BJ (cell line): ENCODE measurements at regions not wholly inside any gene's neighbourhood (a gene's known extent, or its start where the extent isn't known, plus 50 kb on each side); places are given as distances from the start of the nearest gene placed in this dataset.

Experiments
- CTCF ChIA-PET: fragments of 350-600 bp; formaldehyde crosslinking; extraction: SDS; loops from one replicate; lab custom pipeline; 2021; ENCODE audit warnings: antibody characterized with exemption, inconsistent platforms; lab: Yijun Ruan, JAX
- POLR2A ChIA-PET: fragments of 300-600 bp; sonication (Branson Sonifier 250); formaldehyde crosslinking; extraction: SDS; loops from one replicate; lab custom pipeline; 2021; ENCODE audit warnings: antibody characterized with exemption; lab: Charles Lee
- DNase-seq: peaks from one replicate; pipeline ENCODE4 v3.0.0-alpha.2; 2011; ENCODE audit warnings: low read depth
- H3K27me3 ChIP-seq: 2 replicates; pipeline ENCODE4 v1.6.0; 2011; ENCODE audit warnings: low read length; ENCODE audit not compliant: control insufficient read depth, insufficient read depth
- H3K36me3 ChIP-seq: 2 replicates; pipeline ENCODE4 v1.5.1; 2011; ENCODE audit warnings: low read length; ENCODE audit not compliant: control insufficient read depth, insufficient read depth
- H3K4me3 ChIP-seq: 2 replicates; pipeline ENCODE4 v1.5.1; 2011; ENCODE audit warnings: low read depth, mild to moderate bottlenecking, control low read depth, low read length
- CTCF ChIP-seq: IDR thresholded peaks from 2 replicates; pipeline ENCODE4 v1.5.1; 2011; ENCODE audit warnings: low read depth, mild to moderate bottlenecking, control low read depth, inconsistent platforms, low read length, moderate library complexity; ENCODE audit not compliant: insufficient read depth

GRCh38 chr2:35409762-35410161, 945.8 kb upstream of the CRIM1 start:
- POLR2A ChIA-PET = no interaction called here
- TF ChIP-seq CTCF = no peak
- no peak overlapping the region for H3K4me3 ChIP-seq
- H3K27me3 ChIP-seq = no peaks in the 10 kb centered on the region
- DNase-seq = no peak
- CTCF ChIA-PET = interaction anchor here (1.2 to 2.2 kb wide), 11 partner anchors 13 to 1752 kb away, joined by 3 to 27 read pairs (median 4); no protein-coding TSS in a partner anchor
- H3K36me3 ChIP-seq = no peaks in the 10 kb centered on the region

DNA sequence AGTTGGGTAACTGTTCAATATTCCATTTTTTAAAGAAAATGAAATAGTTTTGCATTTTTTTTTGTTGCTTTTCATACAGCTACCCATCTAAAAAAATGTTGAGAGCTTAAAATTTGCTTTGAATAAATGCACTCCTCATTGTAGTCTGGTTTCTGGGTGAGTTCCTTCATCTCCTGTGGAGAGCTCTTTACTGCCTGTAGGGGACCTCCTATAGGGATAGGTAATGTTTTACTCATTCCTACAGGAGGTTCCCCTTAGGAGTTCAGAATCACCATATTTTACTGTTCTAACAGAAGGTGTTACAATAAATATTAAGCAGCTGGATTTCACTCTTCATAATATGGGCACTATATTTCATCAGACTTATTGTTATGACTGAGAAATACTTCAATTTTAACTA, 947.3 kb upstream of the CRIM1 start:
- Histone ChIP-seq H3K36me3 (no peaks in the 10 kb centered on the region), H3K4me3 (no peak overlapping the region), H3K27me3 (no peaks in the 10 kb centered on the region)
- TF ChIP-seq CTCF = no peak
- ChIA-PET POLR2A (no interaction called here), CTCF (interaction anchor here (0.9 to 1.2 kb wide), 2 partner anchors 1735 to 1790 kb away, joined by 3 read pairs; no protein-coding TSS in a partner anchor)
- DNase-seq = no peak

DNA sequence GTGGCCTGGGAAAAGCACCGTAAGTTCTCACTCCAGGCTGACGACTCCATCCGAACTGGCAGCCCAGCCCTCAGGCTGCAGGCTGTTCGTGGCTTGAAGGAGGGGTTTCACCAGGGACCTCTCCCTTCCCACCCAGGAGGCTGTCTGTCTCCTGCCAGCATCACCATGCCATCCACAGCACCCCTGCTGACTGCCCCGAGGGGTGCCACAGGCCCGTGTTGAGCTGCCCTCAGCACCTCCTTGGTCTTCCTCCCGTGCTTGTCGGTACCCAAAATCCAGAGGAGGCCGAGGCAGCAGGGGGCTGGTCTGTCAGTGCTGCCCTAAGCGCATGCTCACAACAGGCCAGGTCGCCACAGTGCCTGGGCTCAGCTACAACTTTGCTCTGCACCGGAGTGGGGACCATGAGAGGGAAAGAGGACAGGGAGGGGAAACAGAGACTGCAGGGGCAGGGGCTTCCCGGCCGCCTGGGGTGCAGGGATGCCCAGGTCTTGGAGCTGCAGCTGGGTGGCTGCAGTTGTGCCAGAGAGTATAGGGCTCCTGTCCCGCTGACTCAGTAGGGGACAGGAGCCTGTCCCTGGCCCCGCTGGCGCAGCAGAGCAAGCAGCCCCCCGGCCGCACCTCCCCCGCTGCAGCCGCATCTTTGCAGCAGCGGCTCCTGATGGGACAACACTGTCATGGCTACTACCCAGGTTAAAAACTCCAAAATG, 963.7 kb upstream of the CRIM1 start:
- no peak overlapping the region for H3K4me3 ChIP-seq
- no peaks in the 10 kb centered on the region for H3K36me3 ChIP-seq
- H3K27me3 ChIP-seq = no peaks in the 10 kb centered on the region
- ChIA-PET CTCF (no interaction called here), POLR2A (no interaction called here)
- no peak for DNase-seq
- TF ChIP-seq CTCF = no peak

DNA sequence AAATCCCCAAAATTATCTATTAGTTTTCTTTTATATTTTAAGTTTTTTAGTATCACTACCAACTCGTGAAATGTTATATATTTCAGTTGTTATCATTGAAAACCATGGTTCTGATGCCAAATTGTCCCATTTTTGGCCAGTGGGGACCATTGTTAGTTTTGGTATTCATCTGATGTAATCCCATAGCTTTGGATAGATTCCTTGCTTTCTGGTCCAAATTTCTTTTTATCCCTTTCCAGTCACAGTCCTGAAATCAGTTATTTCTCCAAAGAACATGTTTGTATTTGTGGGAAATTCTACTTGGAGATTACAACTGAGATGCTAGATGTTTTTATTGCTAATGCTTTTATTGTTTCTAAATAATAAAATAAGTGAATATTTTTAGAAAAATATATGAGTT, 976.8 kb upstream of the CRIM1 start:
- no peaks in the 10 kb centered on the region for H3K36me3 ChIP-seq
- no peak for DNase-seq
- H3K27me3 ChIP-seq = no peaks in the 10 kb centered on the region
- POLR2A ChIA-PET = no interaction called here
- no peak overlapping the region for H3K4me3 ChIP-seq
- CTCF ChIA-PET = no interaction called here
- no peak for TF ChIP-seq CTCF

DNA sequence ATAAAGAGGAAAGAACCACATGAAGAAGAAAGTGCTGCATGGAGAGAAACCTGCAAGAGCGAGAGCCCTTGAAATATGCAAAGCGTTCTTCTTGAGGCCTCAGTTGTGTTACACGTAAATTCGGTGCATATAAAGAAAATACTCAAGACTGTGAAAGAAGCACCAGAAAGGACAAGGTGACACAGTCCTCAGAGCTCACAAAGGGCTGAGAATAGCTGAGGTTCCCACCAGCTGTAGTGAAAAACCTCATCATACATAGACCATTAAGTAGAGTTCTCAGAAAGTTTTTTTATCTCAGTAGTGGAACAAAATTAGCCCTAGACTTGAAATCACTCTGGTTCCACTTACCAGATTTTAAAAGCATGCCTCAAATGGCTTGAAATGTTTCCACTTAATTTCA, 980.7 kb upstream of the CRIM1 start:
- no peaks in the 10 kb centered on the region for H3K27me3 ChIP-seq
- TF ChIP-seq CTCF = no peak
- no peak overlapping the region for H3K4me3 ChIP-seq
- no peak for DNase-seq
- CTCF ChIA-PET = no interaction called here
- POLR2A ChIA-PET = no interaction called here
- no peaks in the 10 kb centered on the region for H3K36me3 ChIP-seq
